Bronchial epithelial cell (primary cell): ENCODE measurements at regions not wholly inside any gene's neighbourhood (a gene's known extent, or its start where the extent isn't known, plus 50 kb on each side); places are given as distances from the start of the nearest gene placed in this dataset.
A peak's percentile ranks its signal among the peaks of the same experiment; 100 is the strongest.
"Not testable (repeated sequence)": the region's sequence is repeated elsewhere in the genome, so short reads cannot be mapped to it uniquely, and the experiment has no call there.

Experiments used
- DNase-seq: peaks from one replicate; pipeline ENCODE4 v3.0.0-alpha.2; 2010; ENCODE audit warnings: low read depth
- FAIRE-seq: peaks from 2 replicates; lab custom pipeline; 2011; peaks lifted over from hg19 to GRCh38; lab: Jason Lieb, UNC
- H3K27me3 ChIP-seq: 2 replicates; pipeline ENCODE4 v1.5.1; 2011; ENCODE audit warnings: low read length; ENCODE audit not compliant: control insufficient read depth, insufficient read depth
- H3K36me3 ChIP-seq: 2 replicates; pipeline ENCODE4 v1.5.1; 2011; ENCODE audit warnings: low read length; ENCODE audit not compliant: control insufficient read depth, insufficient read depth
- H3K4me3 ChIP-seq: 2 replicates; pipeline ENCODE4 v1.5.1; 2011; ENCODE audit warnings: mild to moderate bottlenecking, low read depth, low read length, control low read depth
- TF ChIP-seq, protein P1 (sequence below): IDR thresholded peaks from 2 replicates; pipeline ENCODE4 v1.5.1; 2011; ENCODE audit warnings: mild to moderate bottlenecking, moderate library complexity, low read length, control low read depth, inconsistent platforms; ENCODE audit not compliant: insufficient read depth, severe bottlenecking

DNA sequence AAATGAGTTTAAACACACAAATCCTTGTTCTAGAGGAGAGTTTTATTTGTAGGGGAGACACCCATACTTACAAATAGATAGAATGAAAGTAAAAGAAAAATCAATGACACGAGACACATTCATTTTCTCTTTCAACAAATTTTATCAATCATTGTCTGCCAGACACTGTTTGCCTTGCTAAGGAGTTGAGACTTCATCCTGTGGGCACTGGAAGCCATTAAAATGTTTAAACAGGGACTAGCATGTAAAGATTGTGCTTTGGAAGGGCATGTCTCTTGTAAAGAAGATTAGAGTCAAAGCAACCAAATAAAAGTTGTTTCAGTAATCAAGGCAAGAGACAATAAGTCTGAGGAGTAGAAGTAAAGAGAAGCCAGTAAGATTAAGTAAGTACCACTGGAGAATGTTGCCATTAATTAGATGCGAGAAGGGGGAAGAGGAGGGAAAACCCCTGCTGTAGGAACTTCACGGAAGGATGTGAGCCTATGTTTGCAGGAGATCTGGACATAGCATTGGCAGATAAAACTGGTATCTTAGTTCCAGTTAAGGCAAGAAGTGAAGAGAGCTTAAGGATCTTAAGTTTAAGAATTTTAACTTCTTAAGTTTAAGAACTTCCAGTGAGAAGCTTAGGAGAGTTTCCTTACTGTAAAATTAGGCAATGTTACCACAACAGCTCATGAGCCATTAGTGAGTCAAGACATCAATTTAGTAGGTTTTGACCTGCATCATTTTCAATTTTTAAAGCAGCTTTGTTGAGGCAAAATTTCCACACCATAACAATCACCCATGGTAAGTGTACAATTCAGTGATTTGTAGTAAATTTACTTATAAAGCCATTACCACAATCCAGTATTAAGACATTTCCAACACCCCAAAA, 117.0 kb upstream of the UST start:
- TF ChIP-seq, protein P1, sequence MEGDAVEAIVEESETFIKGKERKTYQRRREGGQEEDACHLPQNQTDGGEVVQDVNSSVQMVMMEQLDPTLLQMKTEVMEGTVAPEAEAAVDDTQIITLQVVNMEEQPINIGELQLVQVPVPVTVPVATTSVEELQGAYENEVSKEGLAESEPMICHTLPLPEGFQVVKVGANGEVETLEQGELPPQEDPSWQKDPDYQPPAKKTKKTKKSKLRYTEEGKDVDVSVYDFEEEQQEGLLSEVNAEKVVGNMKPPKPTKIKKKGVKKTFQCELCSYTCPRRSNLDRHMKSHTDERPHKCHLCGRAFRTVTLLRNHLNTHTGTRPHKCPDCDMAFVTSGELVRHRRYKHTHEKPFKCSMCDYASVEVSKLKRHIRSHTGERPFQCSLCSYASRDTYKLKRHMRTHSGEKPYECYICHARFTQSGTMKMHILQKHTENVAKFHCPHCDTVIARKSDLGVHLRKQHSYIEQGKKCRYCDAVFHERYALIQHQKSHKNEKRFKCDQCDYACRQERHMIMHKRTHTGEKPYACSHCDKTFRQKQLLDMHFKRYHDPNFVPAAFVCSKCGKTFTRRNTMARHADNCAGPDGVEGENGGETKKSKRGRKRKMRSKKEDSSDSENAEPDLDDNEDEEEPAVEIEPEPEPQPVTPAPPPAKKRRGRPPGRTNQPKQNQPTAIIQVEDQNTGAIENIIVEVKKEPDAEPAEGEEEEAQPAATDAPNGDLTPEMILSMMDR = no peak
- FAIRE-seq (no peak), DNase-seq (peak; percentile 7)
- Histone ChIP-seq H3K36me3 (no peaks in the 10 kb centered on the region), H3K4me3 (no peak overlapping the region), H3K27me3 (no peaks in the 10 kb centered on the region)

DNA sequence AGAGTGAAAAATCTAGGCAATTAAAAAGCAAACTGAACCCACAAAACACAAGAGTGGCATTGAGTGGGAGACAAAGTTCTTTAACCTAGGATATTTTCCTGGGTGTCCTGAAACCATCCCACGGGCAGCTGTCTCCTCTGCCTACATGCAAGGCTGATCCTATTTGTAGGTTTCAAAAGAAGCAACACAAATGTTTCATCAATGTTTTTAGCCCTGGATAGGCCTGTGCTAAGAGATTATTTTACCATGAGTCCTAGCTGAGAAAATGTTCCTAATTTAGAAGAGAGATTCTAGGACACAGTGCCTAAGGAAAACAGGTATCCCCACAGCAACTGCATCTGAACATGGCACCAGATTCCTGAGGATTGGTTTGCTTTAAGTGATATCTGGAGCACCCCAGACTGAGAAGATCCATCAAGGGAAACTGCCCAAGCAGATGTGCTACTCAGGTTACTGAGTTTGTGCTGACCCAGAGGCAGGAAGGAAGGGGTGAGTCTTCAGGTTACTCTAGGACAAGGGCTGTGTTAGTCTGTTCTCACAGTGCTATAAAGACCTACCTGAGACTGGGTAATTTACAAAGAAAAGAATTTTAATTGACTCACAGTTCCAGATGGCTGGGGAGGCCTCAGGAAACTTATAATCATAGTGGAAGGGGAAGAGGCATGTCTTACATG, 111.6 kb upstream of the UST start:
- DNase-seq = peak; percentile 8
- TF ChIP-seq, protein P1 = no peak
- FAIRE-seq = no peak
- H3K27me3 ChIP-seq = no peaks in the 10 kb centered on the region
- no peaks in the 10 kb centered on the region for H3K36me3 ChIP-seq
- no peak overlapping the region for H3K4me3 ChIP-seq

DNA sequence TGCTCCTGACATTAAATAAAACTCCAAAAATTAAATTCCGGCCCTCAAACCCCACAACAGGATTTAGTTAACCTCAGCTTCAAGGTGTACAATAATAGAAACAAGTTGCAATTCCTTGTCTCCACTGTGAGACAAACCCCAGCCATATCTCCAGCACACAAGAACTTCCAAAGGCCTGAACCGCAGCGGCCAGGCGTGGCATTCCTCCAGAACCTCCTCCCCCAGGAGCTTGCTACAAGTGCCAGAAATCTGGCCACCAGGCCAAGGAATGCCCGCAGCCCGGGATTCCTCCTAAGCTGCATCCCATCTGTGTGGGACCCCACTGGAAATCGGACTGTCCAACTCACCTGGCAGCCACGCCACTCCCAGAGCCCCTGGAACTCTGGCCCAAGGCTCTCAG, 105.0 kb upstream of the UST start:
- H3K27me3 ChIP-seq, FAIRE-seq: not testable (repeated sequence)

DNA sequence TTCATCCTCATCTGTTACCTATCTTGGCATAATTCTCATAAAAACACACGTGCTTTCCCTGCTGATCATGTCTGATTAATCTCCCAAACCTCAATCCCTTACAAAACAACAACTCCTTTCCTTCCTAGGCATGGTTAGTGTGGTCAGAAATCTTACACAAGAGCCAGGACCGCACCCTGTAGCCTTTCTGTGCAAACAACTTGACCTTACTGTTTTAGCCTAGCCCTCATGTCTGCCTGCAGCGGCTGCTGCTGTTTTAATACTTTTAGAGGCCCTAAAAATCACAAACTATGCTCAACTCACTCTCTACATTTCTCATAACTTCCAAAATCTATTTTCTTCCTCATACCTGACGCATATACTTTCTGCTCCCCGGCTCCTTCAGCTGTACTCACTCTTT, 103.6 kb upstream of the UST start:
- FAIRE-seq, H3K27me3 ChIP-seq, H3K36me3 ChIP-seq, DNase-seq, H3K4me3 ChIP-seq: not testable (repeated sequence)

More for the DNA sequence above, 105.0 kb upstream of the UST start:
- H3K4me3 ChIP-seq, DNase-seq, H3K36me3 ChIP-seq: not testable (repeated sequence)

DNA sequence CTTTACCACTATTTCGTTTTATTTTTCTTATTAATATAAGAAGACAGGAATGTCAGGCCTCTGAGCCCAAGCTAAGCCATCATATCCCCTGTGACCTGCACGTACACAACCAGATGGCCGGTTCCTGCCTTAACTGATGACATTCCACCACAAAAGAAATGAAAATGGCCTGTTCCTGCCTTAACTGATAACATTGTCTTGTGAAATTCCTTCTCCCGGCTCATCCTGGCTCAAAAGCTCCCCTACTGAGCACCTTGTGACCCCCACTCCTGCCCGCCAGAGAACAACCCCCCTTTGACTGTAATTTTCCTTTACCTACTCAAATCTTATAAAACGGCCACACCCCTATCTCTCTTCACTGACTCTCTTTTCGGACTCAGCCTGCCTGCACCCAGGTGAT, 101.8 kb upstream of the UST start:
- not testable (repeated sequence) for H3K36me3 ChIP-seq, FAIRE-seq, H3K4me3 ChIP-seq, H3K27me3 ChIP-seq, DNase-seq

DNA sequence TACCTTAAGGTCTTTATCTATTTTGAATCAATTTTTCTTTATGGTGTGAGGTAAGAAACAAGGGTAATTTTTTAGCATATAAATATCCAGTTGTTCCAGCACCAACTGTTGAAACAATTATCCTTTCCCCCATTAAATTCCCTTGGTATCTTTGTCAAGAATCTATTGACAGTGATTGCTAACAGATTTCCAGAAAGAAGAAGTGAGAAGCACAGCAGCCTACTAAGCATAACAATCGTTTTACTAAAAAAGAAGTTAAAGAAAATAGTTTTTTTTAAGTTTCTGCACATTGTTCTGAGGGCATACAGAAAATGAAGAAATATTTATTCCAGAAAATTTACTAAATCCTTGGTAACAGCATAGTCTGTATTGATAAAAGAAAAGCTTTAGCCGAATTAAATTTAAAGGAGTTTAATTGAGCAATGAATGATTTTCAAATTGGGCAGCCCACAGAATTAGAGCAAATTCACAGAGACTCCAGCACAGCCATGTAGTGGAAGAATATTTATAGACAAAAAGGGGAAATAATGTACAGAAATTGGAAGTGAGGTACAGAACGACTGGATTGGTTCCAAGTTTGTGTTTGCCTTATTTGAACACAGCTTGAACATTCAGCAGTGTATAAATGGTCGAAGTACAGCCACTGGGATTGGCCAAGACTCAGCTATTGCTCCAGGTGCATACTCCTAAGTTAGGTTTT, 97.9 kb upstream of the UST start:
- FAIRE-seq (no peak), DNase-seq (no peak)
- TF ChIP-seq, protein P1 = no peak
- Histone ChIP-seq H3K36me3 (no peaks in the 10 kb centered on the region), H3K4me3 (no peak overlapping the region), H3K27me3 (peaks cover 2% of the 10 kb centered on the region)

DNA sequence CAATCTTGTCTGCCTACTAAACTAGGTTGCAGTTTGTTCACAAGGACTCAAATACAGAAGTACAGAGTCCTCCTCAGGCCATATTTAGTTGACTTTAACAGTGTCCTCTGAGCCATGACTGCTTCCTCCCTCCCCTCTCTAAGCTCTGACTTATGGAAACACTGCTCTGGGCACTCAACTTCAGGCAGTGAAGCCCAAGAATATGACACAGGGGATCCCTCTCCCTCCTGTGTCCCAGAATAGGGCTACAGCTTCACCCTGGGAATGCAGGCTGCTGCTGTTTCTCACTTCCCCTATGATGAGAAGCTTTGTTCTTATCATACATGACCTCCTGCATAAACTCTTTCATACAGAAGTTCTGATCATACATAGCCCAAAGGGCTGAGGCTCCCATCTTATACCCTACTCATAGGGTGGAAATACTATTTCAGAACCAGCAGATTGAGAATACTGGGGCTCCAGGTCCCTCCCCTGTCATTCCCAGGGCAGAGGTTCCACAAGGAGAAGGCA, 97.3 kb upstream of the UST start:
- peaks cover 2% of the 10 kb centered on the region for H3K27me3 ChIP-seq
- DNase-seq = no peak
- TF ChIP-seq, protein P1 = no peak
- no peak overlapping the region for H3K4me3 ChIP-seq
- peak; percentile 50 for FAIRE-seq
- H3K36me3 ChIP-seq = no peaks in the 10 kb centered on the region
